ENCODE measurements at regions not wholly inside any gene's neighbourhood (a gene's known extent, or its start where the extent isn't known, plus 50 kb on each side); places are given as distances from the start of the nearest gene placed in this dataset.
"Not testable (repeated sequence)": the region's sequence is repeated elsewhere in the genome, so short reads cannot be mapped to it uniquely, and the experiment has no call there.

GRCh38 chr16:17747081-17747756, 276.5 kb upstream of the XYLT1 start:
- no peak for DNase-seq (ENCODE audit: low spot score)

- no peak for DNase-seq (ENCODE audit: low spot score)
These were observed 274.3 kb upstream of the XYLT1 start for GRCh38 chr16:17744921-17745572.

GRCh38 chr16:17743578-17743977, 272.8 kb upstream of the XYLT1 start:
- no peak for DNase-seq (ENCODE audit: low spot score)

DNA sequence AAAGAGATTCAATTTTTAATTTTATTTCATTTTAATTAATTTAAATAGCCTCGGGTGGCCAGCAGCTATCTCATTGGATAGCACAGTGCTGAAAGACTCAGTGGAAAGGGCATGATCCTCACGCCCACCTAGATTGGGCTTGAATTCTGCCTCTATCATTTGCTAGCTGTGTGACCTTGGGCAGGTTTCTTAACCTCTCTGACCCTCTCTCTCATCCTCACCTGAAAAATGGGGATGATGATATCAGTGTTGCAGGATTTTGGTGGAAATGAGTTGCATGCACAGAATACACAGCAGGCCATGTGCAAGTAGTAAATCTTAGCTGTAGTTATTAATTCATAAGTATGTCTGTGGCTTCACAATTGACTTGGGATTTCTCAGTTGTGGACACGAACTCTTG, 272.4 kb upstream of the XYLT1 start:
- no peak for DNase-seq (ENCODE audit: low spot score)

GRCh38 chr16:17735099-17735498, 264.3 kb upstream of the XYLT1 start:
- not testable (repeated sequence) for DNase-seq (ENCODE audit: low spot score)

- no peak for DNase-seq (ENCODE audit: low spot score)
These were observed 259.1 kb upstream of the XYLT1 start for GRCh38 chr16:17729820-17730219.

- DNase-seq (ENCODE audit: low spot score) = no peak
These were observed 257.4 kb upstream of the XYLT1 start for GRCh38 chr16:17728196-17728595.

DNA sequence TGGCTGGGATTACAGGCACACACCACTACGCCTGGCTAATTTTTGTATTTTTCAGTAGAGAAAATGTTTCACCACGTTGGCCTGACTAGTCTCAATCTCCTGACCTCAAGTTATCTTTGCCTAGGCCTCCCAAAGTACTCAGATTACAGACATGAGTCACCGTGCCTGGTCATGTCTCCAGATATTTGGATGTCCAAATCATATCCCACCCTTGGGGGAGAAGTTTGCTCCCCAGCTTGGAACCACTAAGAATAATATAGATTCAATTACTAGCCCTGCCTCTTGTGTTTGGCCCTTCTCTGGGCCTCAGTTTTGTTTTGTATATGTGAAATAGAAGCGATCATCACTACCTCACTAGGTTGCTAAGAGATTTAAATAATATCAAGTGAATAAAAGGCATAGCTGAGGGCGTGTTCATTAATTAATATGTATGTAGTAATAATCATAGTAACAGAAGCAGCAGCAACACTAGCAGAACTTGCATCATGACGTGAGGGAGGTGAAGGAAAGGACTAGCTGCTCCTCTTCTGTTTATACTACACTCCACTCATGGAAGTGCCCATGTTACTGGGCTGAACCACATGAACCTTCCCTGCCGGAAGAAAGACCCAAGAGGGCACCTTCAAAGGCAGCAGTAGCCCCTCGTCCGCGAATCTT, 253.6 kb upstream of the XYLT1 start:
- no peak for DNase-seq (ENCODE audit: low spot score)

DNA sequence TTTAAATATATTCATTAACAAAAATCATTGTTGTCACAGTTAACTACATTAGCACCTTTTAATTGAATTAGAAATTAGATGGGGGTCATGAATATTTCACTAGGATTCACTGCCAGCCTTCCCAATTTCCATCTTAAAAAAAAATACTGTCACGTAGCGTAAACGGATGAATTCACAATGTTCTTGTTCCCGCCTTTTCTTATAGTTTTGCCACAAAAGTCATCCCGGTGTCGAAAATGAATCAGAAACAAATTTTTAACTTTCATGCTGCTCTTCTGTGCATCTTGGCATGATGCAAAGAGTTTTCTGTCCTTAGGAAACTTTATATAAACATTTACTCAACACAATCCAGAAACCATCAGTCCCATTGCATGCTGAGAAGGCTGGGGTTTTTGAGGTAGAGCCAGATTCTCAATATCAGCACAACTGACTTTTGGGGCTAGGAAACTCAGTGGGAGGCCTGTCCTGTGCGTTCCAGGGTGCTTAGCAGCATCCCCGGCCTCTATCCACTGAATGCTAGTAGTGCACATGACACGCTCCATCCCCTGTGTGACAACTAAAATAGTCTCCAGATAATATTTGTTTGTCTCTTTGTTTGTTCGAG, 252.9 kb upstream of the XYLT1 start:
- DNase-seq (ENCODE audit: low spot score) = no peak

- no peak for DNase-seq (ENCODE audit: low spot score)
These were observed 247.7 kb upstream of the XYLT1 start for GRCh38 chr16:17718495-17718894.

- DNase-seq (ENCODE audit: low spot score) = no peak
These were observed 235.1 kb upstream of the XYLT1 start for GRCh38 chr16:17705847-17706246.

DNA sequence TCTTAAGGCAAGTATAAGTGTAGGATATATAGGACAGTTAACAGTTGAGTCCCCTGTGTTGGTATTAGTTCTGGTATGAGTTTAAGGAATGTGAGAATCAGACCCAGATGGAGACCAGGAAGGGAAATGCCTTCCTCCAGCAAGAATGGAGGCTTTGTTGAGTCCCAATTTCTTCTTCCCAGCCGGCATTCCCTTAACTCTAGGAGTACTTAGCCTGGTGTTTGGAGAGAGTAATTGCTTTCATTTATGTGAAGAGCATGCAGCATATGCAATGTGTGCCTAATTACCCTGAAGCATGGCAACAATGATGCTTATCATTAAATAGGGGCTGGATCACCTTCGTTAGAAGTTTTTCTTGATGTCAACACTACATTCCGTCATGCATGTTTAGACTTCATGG, 225.9 kb upstream of the XYLT1 start:
- no peak for DNase-seq (ENCODE audit: low spot score)

DNA sequence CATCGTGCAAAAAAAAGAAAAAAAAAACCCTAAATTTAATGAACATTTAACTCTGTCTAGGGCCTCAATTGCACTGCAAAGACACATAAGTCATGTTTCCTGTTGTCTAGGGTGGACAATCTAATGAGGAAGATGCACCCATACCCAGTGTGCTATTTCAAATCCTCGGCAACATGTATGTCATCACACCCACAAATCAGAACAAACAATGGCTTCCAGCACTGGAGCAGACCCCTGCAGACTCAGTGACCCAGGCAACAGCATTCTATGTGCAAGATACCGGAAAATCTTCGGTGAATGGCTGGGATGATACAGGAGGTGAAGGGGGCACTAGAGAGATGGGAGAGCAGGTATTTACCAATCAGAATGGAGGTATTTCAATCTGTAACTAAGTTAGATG, 221.7 kb upstream of the XYLT1 start:
- DNase-seq (ENCODE audit: low spot score) = no peak

DNA sequence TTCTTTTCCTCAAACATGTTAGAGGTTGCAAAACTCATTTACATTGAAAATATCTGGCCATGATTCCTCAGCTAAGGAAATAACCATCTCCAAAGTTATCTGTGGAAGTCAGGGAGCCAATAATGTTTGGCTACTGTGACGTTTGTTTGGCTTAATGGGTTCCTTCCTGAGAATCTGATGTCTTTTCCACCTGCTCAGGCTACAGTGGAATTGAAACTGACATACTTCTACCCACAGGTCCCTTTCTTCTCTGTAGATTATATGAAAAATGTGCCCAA, 221.1 kb upstream of the XYLT1 start:
- no peak for DNase-seq (ENCODE audit: low spot score)

DNA sequence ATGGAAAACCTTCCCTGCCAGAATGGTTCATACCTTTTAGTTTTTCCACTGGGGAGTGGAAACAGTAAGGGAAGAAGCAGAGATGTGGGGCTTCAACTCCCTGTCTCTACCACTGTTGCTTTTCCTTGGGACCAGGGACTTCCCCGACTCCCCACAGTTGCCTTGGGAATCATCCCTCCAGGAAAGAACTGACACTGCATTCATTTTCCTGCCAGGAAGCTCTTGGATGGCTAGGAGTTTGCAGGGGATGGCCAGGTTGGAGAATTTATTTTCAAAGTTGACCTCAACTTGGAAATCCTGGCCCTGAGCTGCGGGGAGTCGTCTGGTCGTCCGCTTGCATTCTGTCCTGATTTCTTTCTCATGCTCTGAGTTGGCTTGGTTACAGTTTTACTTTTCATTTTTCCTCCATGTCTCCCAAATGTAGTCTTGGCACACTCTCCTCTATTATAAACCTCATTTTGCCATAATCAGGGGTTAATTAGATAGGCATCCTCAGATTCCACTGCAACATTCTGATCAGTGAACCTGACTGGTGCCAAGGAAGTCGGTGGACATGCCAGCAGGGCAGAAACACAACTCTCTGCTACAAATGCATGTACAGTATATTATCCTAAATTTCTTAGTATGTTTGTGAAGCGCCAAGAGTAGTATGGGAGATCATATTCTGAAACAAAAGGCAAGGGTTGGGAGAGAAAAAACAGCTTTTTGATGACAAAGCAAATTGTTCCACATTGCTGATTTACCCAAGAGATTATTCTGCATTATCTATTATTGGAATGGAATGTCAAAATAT, 220.5 kb upstream of the XYLT1 start:
- DNase-seq (ENCODE audit: low spot score) = no peak

DNA sequence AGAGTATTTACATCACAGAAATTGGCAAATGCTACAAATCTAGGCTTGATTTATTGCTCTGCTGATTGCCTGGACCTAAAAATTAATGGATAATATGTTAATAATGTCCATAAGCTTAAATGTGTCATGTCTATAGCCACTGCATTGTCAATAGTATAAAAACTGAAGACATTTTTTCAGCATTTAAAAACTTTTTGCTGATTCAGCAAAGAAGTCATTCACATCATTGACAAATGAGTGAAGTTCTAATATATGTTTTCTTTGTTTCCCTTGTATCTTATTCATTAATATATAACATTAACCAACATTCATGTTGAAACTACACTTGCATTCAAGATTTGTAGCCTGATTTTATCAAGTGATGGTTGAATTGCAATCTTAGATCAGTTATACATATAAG, 214.7 kb upstream of the XYLT1 start:
- no peak for DNase-seq (ENCODE audit: low spot score)

DNA sequence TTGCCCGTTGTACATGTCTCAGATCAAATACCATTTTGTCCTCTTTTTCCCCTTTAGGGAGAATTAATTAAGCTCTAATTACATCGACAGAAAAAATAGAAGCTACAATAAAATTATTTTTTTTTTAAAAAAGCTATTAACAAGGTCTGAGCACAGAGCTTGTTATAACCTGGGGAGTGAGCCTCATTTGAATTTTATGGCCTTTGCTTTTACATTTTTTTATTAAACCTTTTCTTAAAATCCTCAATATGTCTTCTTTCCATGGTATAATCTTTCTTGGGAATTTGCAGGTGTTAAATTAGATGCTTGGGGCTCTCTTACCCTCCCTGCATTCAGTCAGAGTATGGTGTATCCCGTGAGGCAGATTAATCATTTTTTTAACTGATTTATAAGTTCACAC, 212.5 kb upstream of the XYLT1 start:
- DNase-seq (ENCODE audit: low spot score) = no peak

- DNase-seq (ENCODE audit: low spot score) = no peak
These were observed 205.4 kb upstream of the XYLT1 start for GRCh38 chr16:17676171-17676570.

DNA sequence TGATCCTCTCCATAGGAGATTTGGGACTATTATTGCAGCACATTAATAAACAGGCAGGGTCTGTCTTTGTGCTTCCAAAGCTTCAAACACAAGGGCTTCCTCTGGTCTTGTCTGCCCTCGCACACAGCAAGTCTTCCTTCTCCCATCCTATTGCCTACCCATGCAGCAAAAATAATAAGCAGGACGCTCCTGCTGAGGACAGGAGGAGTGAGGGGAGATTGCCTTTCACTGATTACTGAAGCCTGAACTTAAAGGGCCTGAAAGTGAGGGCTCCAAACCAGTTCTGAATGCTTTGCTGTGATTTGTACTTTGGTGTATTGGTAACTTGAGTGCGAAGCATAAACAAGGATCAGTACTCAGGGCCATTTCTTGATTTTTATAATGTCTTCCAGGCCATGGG, 197.6 kb upstream of the XYLT1 start:
- no peak for DNase-seq (ENCODE audit: low spot score)

DNA sequence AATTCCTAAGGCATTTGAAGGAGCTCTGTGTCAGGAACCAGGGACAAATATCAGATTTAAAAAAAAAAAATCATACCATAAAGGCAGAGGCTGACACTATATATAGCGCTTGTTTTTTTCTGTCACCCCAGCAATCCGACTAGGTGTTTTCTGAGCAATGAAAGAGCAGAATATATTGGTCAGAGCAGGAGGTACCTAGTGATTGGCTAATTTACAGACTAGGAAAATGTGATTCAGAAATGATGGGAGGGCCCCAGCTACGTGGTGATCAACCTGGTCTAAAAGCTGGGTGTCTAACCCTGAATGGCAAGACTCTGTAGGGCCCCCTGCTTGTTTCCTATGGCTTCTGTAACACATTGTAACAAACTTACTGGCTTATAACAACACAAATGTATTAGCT, 195.5 kb upstream of the XYLT1 start:
- no peak for DNase-seq (ENCODE audit: low spot score)

- no peak for DNase-seq (ENCODE audit: low spot score)
These were observed 188.1 kb upstream of the XYLT1 start for GRCh38 chr16:17658881-17659280.

DNA sequence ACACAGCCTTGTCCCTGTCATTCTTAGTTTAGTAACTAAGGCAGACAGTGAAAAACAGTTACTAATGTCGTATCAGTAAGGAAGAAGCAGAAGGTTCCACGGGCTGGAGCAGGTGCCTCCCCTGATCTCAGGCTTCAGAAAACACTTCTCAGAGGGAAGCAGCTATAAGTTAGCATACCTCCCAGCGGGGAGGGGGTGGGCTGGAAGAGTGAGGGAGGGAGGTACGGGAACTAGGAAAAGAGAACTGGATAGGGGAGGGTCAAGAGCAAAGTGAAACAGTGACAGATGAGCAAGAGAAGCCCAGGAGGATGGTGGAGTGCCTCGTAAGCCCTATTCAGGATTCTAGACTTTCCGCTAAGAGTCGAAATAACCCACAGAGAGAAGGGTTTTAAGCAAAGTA, 186.3 kb upstream of the XYLT1 start:
- no peak for DNase-seq (ENCODE audit: low spot score)

GRCh38 chr16:17654571-17654970, 183.8 kb upstream of the XYLT1 start:
- no peak for DNase-seq (ENCODE audit: low spot score)

All from LoVo (cell line).